ENCODE measurements at regions not wholly inside any gene's neighbourhood (a gene's known extent, or its start where the extent isn't known, plus 50 kb on each side); places are given as distances from the start of the nearest gene placed in this dataset.

- TF ChIP-seq, protein P1, sequence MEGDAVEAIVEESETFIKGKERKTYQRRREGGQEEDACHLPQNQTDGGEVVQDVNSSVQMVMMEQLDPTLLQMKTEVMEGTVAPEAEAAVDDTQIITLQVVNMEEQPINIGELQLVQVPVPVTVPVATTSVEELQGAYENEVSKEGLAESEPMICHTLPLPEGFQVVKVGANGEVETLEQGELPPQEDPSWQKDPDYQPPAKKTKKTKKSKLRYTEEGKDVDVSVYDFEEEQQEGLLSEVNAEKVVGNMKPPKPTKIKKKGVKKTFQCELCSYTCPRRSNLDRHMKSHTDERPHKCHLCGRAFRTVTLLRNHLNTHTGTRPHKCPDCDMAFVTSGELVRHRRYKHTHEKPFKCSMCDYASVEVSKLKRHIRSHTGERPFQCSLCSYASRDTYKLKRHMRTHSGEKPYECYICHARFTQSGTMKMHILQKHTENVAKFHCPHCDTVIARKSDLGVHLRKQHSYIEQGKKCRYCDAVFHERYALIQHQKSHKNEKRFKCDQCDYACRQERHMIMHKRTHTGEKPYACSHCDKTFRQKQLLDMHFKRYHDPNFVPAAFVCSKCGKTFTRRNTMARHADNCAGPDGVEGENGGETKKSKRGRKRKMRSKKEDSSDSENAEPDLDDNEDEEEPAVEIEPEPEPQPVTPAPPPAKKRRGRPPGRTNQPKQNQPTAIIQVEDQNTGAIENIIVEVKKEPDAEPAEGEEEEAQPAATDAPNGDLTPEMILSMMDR (IDR thresholded peaks at IDR 0.05; ENCODE audit: low read depth, low read length), result no peak
- H3K27ac ChIP-seq, result no peak overlapping the region
- no peak overlapping the region for H3K4me3 ChIP-seq (ENCODE audit: low read depth, low read length)
- H3K36me3 ChIP-seq, result no peaks in the 10 kb centered on the region
- no peaks in the 10 kb centered on the region for H3K27me3 ChIP-seq (ENCODE audit: insufficient read depth, low read depth, severe bottlenecking)
- H3K9me3 ChIP-seq (ENCODE audit: severe bottlenecking), result no peaks in the 10 kb centered on the region
- no peak for DNase-seq
These were observed 83.4 kb upstream of the BMP2K start for GRCh38 chr4:78692822-78693170.

- Histone ChIP-seq H3K36me3 (no peaks in the 10 kb centered on the region), H3K9me3 (ENCODE audit: severe bottlenecking) (no peaks in the 10 kb centered on the region), H3K27ac (no peak overlapping the region), H3K27me3 (ENCODE audit: insufficient read depth, low read depth, severe bottlenecking) (no peaks in the 10 kb centered on the region), H3K4me3 (ENCODE audit: low read depth, low read length) (no peak overlapping the region)
- no peak for DNase-seq
- TF ChIP-seq, protein P1 (IDR thresholded peaks at IDR 0.05; ENCODE audit: low read depth, low read length), result no peak
These were observed 82.2 kb upstream of the BMP2K start for GRCh38 chr4:78693777-78694456.

- Histone ChIP-seq H3K4me3 (ENCODE audit: low read depth, low read length) (no peak overlapping the region), H3K27me3 (ENCODE audit: insufficient read depth, low read depth, severe bottlenecking) (no peaks in the 10 kb centered on the region), H3K36me3 (no peaks in the 10 kb centered on the region), H3K9me3 (ENCODE audit: severe bottlenecking) (no peaks in the 10 kb centered on the region), H3K27ac (no peak overlapping the region)
- no peak for DNase-seq
- TF ChIP-seq, protein P1 (IDR thresholded peaks at IDR 0.05; ENCODE audit: low read depth, low read length), result no peak
These were observed 81.7 kb upstream of the BMP2K start for GRCh38 chr4:78694457-78694787.

GRCh38 chr4:78695910-78696309, 80.2 kb upstream of the BMP2K start:
- Histone ChIP-seq H3K9me3 (ENCODE audit: severe bottlenecking) (no peaks in the 10 kb centered on the region), H3K27ac (no peak overlapping the region), H3K4me3 (ENCODE audit: low read depth, low read length) (no peak overlapping the region), H3K27me3 (ENCODE audit: insufficient read depth, low read depth, severe bottlenecking) (no peaks in the 10 kb centered on the region), H3K36me3 (no peaks in the 10 kb centered on the region)
- TF ChIP-seq, protein P1 (IDR thresholded peaks at IDR 0.05; ENCODE audit: low read depth, low read length), result no peak
- DNase-seq, result no peak

DNA sequence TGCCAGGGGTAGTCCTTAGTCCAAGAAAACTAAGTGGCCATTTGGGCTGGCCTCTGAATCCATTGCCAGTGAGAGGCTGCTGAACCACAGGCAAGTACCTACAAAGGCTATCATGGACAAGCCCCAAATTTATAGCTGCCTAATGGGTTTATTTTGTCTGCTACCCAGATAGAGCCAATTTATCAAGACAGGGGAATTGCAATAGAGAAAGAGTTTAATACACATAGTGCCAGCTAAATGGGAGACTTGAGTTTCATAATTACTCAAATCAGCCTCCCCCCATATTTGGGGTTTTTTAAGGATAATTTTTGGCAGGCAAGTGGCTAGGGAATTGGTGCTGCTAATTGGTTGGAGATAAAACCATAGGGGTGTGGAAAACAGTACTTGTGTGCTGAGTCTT, 73.1 kb upstream of the BMP2K start:
- H3K27ac ChIP-seq, result no peak overlapping the region
- H3K36me3 ChIP-seq, result no peaks in the 10 kb centered on the region
- H3K27me3 ChIP-seq (ENCODE audit: insufficient read depth, low read depth, severe bottlenecking), result no peaks in the 10 kb centered on the region
- TF ChIP-seq, protein P1 (IDR thresholded peaks at IDR 0.05; ENCODE audit: low read depth, low read length), result no peak
- DNase-seq, result no peak
- H3K4me3 ChIP-seq (ENCODE audit: low read depth, low read length), result no peak overlapping the region
- peaks cover 5% of the 10 kb centered on the region for H3K9me3 ChIP-seq (ENCODE audit: severe bottlenecking)

GRCh38 chr4:78704317-78704716, 71.8 kb upstream of the BMP2K start:
- H3K27ac ChIP-seq, result no peak overlapping the region
- H3K36me3 ChIP-seq, result no peaks in the 10 kb centered on the region
- H3K27me3 ChIP-seq (ENCODE audit: insufficient read depth, low read depth, severe bottlenecking), result no peaks in the 10 kb centered on the region
- H3K9me3 ChIP-seq (ENCODE audit: severe bottlenecking), result peaks cover 5% of the 10 kb centered on the region
- DNase-seq, result no peak
- TF ChIP-seq, protein P1 (IDR thresholded peaks at IDR 0.05; ENCODE audit: low read depth, low read length), result no peak
- no peak overlapping the region for H3K4me3 ChIP-seq (ENCODE audit: low read depth, low read length)
